HG02973 (cell line): ENCODE measurements at regions not wholly inside any gene's neighbourhood (a gene's known extent, or its start where the extent isn't known, plus 50 kb on each side); places are given as distances from the start of the nearest gene placed in this dataset.

Experiments used
- ATAC-seq: cut with Tn5 transposase; IDR thresholded peaks from one replicate; pipeline ENCODE4 v1.9.1; 2021; ENCODE audit warnings: moderate library complexity; ENCODE audit not compliant: unreplicated experiment

DNA sequence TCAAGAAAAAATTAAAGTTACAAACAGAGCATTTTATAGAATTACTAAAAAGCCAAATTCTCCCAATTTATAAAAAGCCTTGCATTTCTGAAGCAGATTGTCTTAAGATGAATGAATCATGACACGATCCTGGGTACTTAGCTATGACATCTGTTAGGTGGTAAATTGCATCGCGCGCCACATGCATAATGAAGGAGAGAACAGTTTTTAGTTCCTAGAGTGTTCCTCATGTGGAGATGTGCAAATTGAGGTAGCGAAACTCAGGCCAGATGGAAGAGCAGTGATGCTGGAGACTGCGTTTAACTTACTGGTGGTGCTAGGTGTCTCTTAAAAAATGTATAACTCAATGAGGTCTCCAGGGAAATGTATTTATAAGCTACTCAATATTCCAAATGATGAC, 516.1 kb downstream of the EFNA5 start:
- no peak for ATAC-seq

DNA sequence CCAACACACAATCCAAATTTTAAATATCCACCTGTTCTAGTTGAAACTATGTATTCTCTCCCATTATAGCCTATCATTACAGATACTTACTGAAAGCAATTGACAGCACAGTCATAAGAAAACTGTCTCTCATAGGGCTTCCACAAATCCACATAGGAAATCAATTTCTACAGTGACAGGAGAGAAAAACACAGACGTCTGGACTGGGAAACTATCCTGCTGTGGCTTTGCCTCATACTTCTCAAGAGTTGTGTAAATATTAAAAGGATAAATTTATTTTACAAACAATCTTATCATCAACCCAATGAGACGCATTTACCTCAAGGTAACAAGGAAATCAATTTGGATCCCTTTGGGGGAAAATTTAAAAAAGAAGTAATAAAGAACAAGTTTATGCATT, 517.5 kb downstream of the EFNA5 start:
- ATAC-seq = no peak

DNA sequence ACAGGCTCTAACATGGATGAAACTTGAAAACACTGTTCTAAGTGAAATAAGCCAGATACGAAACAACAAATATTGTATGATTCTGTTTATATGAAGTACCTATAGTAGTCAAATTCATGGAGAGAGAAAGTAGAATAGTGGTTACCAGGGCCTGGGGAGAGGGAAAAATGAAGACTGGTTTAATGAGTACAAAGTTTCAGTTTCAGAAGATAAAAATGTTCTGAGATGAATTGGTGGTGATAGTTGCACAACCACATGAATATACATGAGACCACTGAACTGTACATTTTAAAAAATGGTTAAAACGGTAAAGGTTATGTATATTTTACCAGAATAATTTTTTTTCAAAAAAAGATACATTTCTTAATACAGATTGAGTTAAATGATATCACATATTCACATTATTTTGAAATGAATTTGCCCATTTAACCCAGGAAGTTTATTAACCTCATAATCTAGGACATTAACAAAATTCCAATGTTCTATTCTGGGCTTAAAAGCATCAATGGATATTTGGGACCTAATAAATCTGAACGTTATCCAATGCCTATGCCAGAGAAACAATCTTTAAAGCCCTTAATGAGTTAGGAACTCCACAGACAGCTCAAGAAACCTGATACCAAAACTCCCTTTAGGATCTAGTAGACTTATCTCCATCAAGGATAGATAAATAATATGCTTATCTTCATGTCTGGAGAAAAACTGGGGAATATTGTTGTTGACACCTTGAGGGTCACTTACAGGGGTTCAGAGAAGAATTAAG, 521.3 kb downstream of the EFNA5 start:
- peak; percentile 91 for ATAC-seq

DNA sequence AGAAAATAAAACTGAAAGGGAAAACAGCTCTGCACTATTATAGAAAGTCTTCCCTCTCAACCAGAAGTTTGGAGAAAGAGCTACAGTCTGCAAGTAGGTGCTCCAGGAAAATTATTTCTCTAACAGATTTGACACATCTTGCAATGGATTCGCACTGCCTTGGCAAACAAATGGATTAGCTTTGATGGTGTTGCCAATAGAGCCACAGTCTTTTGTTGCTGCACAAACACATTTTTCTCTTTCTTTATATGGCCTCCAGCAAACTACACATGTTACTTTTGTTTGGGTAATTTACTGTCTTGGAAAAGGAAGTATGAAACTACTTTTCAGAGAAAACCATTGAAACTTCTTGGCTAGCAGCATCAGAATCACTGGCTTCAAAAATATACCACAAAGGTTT, 523.1 kb downstream of the EFNA5 start:
- ATAC-seq = no peak

DNA sequence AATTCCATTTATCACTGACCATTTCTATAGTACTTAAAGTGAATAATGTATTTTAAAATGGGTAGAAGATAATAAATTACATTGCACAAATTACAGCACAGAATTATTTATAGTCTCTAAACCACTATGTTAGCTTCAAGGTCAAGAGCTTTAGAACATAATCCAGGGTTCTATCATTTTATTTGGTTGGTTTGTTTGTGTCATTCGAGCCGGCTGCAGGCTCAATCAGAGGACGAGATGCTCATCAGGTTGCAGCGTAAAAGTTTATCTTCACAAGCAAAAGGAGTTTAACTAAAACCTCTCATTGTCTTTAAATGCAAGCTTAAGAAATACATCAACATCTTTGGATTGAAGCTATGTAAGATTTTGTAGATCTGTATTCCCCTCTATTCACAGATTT, 523.8 kb downstream of the EFNA5 start:
- ATAC-seq = no peak

DNA sequence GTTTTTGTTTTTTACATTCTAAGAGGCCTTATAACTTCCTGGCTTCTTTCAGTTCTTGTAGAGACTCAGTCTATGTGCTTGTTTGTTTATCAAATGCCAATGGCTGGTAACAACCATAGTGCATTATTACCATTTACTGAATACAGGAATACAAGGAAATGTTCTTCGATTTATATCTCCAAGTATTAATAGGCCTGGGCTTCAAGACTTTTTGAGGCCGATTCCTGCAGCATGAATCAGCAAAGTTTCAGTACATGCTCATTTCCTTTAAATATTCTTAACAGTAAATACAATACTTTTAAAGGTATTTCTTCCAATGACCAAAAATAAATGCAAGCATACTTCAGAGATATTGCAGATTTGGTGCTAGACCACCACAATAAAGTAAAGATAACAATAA, 535.3 kb downstream of the EFNA5 start:
- ATAC-seq = no peak

DNA sequence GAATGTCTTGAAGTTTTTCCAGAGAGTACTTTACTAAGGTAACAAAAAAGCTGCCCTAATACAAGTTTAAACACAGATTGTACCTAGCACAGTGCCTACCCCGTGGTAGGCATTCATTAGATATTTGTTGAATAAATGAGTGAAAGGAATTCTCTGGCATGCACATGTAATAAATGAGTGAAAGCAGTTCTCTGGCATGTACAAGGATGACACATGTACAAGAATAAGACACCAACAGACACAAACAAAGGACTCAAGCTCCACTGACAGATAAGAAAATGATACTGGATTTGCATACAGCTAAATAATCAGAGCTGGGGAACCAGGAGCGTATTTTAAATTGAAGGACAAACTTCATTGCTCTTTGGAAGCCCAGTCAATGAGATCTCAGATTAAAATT, 535.8 kb downstream of the EFNA5 start:
- no peak for ATAC-seq

DNA sequence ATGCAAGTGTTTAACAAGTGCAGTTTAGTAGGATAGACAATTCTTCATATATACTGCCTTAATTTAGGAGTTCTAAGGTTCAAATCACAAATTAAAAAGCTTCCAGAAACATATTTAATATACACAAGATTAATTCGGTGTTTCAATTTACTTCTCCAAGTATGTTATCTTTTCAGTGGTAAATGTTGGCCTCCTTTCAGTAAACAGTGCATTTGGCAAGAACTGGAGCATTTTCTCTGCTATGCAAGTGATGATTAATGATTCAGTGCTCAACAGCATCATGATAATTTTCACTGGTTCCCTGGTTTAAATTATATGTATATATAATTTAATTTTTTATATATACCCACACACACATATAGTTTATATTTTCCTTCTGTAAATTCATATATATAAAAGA, 541.7 kb downstream of the EFNA5 start:
- ATAC-seq = no peak

DNA sequence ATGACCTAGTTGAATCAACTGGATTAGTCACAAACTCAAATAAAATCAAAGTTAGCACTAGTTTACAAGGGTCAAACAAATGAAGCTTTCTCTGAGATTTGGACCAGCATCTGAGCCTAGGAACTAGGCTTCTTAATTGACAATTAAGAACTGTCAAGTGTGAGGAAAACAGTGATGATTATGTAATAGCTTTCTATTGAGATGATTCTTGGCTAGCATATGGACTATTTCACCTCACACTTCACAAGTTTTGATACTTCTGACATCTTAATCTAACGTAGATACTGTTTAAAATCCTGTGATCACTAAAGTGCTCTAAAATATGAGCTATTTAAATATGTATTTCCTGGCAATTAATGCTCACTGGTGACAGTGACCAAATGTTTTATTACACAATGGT, 542.9 kb downstream of the EFNA5 start:
- no peak for ATAC-seq

DNA sequence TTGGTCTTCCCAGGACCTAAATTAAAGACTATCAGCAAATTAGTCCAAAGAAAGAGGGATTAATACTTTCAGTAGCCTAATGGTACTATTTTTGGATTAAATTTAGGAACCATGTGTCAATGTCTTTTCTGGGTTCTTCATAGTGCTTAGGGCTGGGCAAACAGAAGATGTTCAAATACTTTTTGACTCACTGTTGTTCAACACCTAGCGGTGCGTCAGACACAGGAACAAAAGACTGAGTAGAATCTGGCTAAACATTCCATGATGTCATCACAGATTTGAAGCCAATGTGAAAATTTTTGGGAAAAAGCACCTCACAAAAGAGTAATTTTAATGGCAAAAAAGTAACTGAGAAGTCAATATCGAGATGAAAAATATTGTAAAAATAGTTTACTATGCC, 544.4 kb downstream of the EFNA5 start:
- no peak for ATAC-seq

DNA sequence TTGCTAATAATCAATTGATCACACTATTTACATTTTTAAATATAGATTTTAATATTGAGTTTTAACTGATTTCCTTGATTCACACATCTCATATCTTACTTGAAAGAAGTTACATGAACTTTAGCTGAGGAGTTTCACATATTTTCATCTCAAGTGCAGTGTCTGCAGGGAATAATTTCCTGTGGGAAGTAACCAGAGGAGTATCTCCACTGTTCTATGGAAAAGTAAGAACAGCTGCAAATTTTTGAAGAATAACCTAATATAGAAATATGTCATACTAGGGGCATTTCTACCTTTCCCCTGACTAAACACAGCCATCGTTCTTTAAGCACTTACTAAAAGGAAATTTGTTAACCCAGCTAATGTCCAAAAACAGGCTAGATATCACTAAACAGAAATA, 546.4 kb downstream of the EFNA5 start:
- ATAC-seq = no peak

DNA sequence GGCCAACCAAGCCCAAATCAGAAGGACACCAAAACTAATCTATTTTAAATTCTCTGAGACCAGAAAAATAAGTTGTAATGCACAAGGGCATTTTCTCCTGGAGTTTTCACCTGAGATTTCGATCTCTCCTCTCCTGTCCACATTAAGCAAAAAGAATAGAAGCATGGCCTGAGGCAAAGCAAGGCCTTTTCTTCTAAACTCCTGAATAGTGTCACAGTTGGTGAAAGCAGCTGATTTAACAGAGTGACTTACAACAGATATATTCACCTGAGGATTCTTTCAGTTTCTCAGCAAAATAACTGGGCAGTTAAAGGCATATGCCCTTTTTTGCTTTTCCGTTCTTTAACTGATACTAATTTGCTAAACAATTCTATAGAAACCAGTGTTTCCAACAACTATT, 547.7 kb downstream of the EFNA5 start:
- no peak for ATAC-seq

DNA sequence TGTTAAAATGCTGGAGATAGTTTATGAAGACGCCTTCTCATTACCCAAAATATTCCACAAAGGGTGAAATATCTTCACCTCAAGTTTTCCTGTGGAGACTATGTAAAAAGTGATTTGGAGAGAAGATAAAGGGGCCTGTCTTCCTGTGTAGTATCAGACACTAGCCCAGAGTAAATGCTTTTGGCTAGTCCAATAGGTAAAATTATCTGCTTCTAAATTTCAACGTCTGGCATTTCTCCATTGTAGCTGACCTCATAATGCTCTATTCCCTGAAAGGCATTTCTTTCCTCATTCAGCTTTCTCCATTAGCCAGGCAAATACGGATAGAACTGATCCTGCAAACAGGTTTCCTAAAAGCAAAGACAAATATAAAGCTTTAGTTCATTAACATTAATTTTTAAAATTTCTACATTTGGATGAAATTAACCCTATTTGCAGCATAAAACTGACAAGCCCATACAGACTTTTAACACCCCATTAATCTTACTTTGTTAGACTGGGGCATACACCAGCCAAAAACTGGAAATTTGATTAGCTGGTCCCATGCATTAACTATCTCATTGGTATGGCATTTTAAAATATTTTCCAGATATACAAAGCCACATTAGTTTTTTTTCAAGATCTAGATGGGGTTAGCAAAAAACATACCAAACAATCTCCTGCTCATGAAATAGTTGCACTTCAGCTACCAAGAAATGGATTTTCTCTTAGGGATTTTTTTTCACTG, 548.8 kb downstream of the EFNA5 start:
- no peak for ATAC-seq

DNA sequence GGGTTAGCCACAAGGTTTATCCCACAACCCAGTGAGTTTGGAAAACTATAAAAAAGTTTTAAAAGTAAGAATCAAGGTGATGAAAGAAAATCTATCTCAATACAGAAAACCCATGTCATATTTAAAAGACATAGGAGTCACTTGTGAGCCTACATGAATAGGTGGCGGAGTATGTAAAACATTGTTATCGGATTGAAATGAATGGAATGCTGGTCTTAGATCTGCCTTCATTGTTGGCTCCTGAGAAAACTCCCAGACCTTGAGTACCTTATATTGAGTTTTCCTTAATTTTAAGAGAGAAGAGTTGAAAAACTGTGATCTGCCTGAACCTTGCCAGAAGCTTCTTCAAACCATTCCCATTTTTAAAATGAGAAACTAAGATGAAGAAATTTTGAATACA, 551.1 kb downstream of the EFNA5 start:
- no peak for ATAC-seq

DNA sequence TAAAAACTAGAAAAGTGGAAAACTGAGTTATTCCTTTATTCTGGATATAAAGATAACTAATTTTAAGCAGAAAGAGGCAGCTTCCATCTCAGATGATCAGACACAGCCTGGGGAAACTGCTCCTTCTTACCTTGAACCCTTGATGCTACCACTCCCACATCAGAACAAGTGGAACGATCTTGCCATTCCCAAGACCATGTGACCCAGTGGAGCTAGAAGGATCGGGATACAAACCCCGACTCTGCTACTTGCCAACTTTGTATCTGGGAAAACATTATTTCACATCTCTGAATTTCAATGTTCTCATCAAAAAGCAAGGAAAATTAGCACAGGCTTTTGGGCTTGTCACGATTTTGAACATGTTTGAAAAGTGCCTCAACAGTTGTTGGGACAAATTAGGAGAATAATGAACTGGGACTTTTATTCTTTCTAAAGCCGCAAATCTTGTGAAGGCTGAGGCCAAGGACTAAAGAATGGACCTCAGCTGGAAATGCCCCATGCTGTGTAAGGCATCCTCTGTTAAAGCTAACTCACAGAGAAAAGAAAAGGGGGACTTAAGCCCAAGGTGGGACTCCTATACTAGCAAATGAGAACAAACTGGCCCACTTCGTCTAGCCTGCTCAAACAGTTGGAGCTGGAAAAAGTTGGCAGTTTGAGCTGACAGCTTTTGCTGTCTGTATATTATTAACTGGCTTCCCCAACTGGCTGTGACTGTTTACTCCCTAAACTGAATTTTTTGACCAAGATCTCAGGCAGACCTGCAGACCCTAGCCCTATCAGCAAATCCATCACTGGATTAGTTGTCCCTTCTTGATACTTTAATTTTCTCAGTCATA, 552.3 kb downstream of the EFNA5 start:
- ATAC-seq = no peak

DNA sequence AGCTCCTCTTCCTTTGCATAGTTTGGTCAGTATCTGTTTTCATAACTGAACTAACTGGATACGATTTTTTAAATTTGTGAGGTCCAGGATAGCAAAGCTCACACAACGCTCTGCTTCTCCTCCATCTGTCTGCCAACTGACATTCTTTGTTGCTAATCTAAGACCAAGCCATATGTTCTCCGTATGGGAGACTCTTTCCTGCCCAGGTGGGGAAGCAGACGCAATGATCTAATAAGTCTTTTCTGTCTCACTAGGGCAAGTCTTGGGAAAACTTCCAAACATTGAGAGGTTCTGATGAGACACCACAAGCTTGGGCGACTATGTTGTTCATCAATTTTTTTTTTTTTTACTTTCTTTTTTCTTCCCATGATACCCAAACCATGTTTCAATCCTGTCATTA, 558.5 kb downstream of the EFNA5 start:
- no peak for ATAC-seq

DNA sequence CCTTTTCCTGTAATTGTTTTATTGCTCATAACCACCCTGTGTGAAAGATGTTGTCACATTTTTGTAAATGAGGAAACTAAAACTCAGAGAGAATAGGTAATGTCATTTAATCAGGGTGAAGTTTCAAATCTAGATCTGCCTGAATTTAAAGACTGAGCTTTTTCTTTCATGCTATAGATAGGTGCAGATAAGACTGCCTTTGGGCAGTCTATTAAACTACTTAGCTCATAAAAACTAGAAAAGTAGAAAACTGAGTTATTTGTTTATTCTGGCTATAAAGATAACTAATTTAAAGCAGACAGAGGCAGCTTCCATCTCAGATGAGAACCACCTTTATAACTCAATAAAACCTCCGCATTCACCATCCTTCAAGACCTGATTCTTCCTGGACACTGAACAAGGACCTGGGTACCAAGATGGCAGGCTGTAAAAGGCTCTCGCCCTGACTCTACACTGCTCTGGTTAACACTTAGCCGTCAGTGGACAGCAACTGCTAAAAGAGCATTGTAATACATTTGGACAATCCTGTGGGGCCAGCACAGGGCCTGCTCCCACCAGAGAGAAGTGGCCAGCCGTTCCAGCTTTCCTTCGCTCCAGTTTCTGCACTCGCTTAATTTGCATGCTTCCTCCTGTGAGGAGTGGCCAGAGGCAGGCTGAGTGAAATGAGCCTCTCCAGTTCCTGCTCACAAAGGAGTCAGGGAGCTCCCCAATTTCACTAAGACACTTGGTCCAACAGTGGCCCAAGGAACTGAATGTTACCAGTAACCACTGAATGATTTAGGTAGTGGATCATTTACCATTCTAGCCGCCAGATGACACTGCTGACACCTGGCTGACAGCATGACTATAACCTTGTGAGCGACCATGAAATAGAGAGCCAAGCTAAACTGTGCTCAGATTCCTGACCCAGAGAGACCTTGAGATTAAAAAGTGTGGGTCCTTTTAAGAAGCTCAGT, 566.4 kb downstream of the EFNA5 start:
- ATAC-seq = peak; percentile 67

DNA sequence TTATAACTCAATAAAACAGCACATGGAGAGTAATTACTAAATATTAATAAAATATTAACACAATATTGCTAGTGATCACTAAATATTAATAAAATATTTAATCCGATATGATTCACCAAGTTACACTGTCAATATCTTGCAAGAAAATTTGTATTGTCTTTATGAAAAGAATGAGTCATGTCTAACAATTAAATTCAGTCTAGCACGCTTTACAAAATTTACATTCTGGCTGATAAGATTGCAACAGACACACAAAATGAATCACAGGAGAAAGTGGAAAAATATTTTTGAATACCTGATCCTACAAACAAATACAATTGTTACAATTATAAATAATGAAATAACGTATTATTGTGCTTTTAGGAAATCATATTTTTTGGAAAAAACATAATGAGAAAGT, 567.2 kb downstream of the EFNA5 start:
- no peak for ATAC-seq

DNA sequence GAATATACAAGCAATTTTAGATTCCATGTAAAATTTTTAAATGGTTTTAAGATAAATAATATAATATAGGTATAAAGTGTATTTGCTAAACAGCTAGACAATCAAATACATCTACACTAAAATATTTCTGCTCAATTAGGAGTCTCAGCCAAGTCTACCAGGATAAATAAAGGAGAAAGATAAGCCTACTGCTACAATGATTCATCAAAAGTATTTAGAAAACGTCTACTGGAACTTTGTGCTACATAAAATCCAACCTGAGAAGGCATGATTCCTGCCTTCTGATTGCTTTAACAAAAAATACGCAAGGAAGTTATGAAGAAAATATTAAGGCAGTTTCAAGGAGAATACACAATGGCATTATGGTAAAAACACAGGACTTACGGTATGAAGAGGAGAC, 570.6 kb downstream of the EFNA5 start:
- no peak for ATAC-seq

DNA sequence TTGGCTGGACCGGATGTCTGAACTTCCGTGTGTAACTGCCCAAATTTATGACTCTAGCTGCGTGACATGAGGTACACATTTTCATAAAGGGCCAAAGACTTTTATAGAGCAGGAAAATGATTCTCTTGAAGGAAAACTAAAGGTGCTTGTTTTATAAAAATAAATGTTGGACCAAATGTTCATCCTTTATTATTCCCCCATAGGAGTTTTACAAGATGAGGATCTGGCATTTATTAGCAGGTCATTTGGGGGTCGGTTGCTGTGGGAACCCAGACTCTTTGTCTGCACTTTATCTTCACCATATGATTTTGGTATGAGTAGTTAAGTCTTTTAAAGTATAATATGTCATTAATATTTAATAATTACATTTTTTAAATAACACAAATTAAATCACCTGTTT, 571.2 kb downstream of the EFNA5 start:
- no peak for ATAC-seq

DNA sequence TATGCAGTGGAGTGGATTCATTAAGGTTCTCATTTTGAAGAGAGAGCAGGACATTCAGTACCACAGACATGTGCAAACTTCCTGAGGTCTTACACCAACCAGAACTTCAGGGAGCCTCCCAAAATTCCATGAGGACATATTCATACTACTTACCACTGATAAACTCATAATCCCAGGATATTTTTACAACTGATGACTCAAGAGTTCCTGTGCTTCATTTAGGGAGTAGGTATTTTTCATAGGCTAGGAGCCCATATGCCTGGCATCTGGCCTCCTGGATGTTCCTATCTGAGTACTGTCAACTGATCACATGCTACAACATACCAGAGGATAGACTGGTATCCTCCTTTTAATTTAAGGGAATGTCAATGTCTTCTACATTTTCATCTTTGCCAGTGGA, 578.0 kb downstream of the EFNA5 start:
- ATAC-seq = no peak
